ENCODE measurements at regions not wholly inside any gene's neighbourhood (a gene's known extent, or its start where the extent isn't known, plus 50 kb on each side); places are given as distances from the start of the nearest gene placed in this dataset.

DNA sequence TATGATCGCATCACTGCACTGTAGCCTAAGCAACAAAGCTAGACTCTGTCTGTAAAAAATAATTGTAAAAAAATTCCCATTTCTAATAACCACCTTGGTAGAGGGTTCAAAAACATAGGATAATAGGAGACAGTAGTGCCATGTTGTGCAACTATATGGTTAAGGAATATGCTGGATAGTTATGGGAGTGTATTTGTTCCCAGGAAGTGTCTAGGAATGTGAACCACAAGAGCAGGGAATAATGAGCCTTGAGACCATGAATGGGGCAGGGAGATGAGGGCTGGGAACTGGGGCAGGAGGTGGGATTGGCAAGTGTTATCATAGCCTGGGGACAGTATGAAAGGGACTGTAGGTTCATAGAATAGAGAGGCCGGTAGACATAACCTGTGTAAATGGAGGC, 50.4 kb downstream of the RUSC2 start:
- DNase-seq (ENCODE audit: low read depth in 3 of 3): no peak

DNA sequence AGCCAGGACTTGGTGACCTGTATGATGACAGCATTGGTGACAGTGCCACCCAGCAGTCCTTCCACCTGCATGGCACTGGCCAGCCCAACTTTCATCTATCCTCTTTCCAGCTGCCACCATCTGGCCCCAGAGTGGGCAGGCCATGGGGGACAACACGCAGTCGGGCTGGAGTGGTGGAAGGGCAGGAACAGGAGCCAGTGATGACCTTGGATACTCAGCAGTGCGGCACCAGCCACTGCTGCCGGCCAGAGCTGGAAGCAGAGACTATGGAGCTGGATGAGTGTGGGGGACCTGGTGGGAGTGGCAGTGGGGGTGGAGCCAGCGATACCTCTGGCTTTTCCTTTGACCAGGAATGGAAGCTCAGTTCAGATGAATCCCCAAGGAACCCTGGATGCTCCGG, 56.9 kb downstream of the RUSC2 start:
- DNase-seq (ENCODE audit: low read depth in 3 of 3): no peak

DNA sequence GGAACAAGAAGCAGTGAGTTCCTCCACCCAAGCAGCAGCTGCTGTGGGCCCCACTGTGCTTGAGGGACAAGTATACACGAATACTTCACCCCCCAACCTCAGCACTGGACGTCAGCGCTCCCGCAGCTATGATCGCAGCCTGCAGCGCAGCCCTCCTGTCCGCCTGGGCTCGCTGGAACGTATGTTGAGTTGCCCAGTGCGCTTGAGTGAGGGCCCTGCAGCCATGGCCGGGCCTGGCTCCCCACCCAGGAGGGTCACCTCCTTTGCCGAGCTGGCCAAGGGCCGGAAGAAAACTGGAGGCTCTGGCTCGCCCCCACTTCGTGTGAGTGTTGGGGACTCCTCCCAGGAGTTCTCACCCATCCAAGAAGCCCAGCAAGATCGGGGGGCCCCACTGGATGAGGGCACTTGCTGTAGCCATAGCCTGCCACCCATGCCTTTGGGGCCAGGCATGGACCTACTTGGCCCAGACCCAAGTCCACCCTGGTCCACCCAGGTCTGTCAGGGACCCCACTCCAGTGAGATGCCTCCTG, 57.1 kb upstream of the TESK1 start:
- no peak for DNase-seq (ENCODE audit: low read depth in 3 of 3)

DNA sequence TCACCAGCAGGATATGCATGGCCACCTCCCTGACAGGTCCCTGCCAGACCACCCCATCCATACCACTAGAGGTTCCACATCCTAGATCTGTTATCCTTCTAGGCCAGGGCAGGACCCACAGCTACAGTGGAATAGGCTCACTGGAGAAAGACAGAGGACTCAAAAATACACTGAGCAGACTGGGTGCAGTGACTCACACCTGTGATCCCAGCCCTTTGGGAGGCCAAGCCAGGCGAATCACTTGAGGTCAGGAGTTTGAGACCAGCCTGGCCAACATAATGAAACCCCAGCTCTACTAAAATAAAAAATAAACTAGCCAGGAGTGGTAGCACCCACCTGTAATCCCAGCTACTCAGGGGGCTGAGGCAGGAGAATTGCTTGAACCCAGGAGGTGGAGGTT, 56.5 kb upstream of the TESK1 start:
- DNase-seq (ENCODE audit: low read depth in 3 of 3): no peak

DNA sequence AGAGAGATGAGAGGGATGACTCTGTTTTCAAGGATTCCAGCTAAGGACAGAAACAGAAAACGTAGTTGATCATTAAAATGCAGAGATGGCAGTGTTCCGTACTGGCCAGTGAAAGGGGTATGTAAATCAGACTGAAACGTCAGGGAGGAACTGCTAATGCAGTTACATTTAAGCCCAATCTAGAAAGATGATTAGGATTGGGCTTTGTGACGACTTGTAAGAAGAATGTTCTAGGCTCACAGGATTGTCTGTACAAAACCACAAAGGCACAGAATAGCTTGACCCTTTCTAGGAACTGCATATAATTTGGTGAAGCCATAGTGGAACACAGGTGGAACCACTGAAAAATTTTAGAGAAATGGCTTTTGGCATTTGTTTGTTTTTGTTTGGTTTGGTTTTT, 55.6 kb upstream of the TESK1 start:
- DNase-seq (ENCODE audit: low read depth in 3 of 3): no peak

DNA sequence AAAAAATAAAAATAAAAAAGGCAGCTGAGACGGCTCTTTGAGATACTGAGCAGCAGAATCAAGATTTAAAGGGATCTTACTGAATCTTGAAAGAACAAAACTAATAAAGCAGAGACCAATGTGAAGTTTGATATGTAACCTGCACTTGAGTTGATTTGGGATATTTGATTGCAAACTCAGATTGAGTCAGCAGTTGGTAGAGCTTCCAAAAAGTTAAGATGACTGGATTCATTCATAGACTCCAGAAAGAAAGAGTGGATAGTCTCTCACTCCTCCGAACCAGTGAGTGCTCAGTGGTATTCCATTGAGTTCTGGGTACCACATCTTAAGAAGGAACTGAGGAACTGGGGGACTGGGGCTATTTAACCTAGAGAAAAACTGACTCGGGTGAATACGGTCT, 52.7 kb upstream of the TESK1 start:
- no peak for DNase-seq (ENCODE audit: low read depth in 3 of 3)

DNA sequence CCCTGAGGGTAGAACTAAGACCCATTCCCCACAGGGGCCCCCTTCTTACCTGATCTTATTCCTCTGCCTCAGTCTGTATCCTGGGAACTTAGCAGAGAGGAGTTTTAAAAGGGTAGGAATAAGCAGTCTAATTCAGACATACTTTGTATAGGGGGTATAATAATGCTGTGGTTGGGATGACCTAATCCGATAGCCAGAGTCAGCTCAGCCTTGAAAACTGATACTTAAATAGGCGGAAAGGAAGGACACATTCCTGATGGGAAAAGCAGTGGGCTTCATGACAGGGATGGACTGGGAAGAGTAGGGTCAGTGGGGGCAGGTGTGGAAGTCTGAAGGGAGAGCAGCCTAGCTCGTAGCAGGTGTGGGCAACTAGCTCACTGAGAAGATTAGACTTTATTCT, 52.2 kb upstream of the TESK1 start:
- DNase-seq (ENCODE audit: low read depth in 3 of 3): no peak

DNA sequence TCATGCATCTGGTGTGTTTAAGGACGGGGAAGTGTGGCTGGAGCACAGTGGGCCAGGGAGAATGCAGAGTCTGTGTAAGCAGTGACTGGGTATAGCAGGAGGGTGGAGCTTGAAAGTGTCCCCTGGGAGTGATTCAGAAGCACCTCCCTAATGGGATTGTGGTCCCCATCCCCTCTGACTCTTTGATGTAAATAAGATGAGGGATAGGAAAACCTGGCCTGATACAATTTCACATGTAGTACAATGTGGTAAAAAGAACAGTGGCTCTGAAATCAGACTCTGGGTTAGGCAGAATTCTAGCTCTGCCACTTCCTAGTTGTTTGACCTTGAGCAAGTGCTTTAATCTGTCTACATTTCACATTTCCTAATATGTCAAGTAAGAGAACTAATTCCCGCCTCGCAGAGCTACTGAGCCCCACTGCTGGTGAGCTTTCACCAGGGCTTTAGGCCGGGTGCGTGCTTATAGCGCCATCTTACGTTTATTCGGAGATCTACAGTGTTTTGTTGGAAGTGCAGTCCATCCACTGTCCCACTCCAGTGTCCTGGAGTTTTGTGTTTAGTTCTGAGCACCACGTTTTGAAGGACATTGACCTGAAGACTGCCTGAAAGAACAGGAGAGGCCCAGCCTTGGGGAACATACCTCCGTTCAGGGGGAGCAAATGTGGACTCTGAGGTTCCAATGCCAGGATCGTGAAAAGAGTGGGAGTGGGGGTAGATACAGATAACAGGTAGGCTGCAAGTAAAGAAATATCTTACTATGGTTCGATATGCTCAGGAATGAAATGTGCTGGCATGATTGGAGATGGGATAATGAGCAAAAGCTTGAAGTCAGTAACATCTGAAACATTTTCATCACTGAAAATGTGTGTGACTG, 51.2 kb upstream of the TESK1 start:
- DNase-seq (ENCODE audit: low read depth in 3 of 3): peak; percentile 6 to 25 (median 12)

DNA sequence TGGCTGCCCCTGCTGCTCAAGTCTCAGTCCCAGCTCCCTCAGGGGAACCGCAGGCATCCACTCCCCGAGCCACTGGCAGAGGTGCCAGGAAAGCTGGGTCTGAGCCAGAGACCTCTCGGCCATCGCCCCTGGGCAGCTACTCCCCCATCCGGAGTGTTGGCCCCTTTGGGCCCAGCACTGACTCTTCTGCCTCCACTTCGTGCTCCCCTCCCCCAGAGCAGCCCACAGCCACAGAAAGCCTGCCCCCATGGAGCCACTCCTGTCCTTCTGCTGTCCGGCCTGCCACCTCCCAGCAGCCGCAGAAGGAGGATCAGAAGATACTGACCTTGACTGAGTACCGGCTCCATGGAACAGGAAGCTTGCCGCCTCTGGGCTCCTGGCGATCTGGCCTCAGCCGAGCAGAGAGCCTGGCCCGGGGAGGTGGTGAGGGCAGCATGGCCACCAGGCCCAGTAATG, 49.8 kb upstream of the TESK1 start:
- DNase-seq (ENCODE audit: low read depth in 3 of 3): no peak

Measured in stimulated activated CD4-positive, alpha-beta T cell treated with anti-CD3 and anti-CD28 coated beads, TNF-alpha, amount 100 ng/mL, for 24 hours (primary cell).